ENCODE measurements at regions not wholly inside any gene's neighbourhood (a gene's known extent, or its start where the extent isn't known, plus 50 kb on each side); places are given as distances from the start of the nearest gene placed in this dataset.

DNA sequence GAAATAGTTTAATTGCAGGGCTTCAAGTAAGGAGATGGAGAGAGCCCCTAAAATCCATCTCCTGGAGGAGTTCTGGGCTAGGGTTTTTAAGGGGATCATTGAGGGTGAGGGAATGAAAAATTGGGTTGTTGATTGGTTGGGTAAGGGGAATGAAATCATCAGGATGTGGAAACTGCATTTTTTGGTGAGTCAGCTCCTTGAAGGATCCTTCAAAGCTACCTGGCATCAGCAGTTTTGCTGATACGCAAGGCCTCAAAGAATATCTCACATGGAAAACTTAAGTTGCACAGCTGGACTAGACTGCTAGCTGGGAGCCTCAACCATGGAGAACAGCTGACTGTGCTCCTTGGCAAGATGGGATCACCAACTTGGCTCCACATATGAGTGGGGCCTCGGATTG, 136.7 kb downstream of the FGF10 start:
- Histone ChIP-seq H3K27me3 (ENCODE audit: insufficient read depth, insufficient read length) (no peaks in the 10 kb centered on the region), H3K36me3 (ENCODE audit: insufficient read depth, insufficient read length, low read length) (no peaks in the 10 kb centered on the region), H3K4me3 (ENCODE audit: insufficient read length, low read depth) (no peak overlapping the region), H3K9ac (ENCODE audit: insufficient read length, low read depth) (no peak overlapping the region), H3K9me3 (ENCODE audit: insufficient read depth, low read length) (no peaks in the 10 kb centered on the region), H3K4me1 (ENCODE audit: insufficient read depth, insufficient read length) (no peaks in the 10 kb centered on the region)
- DNase-seq (ENCODE audit: low read depth, low spot score), result no peak
- no peak for TF ChIP-seq SUZ12 (IDR thresholded peaks at IDR 0.05; ENCODE audit: extremely low read depth, insufficient read depth, insufficient read length)
- no peak for TF ChIP-seq ZNF274 (IDR thresholded peaks at IDR 0.05; ENCODE audit: low read depth, low read length)
- TF ChIP-seq YY1 (IDR thresholded peaks at IDR 0.05; ENCODE audit: insufficient read depth, insufficient read length), result no peak

- Histone ChIP-seq H3K9me3 (ENCODE audit: insufficient read depth, low read length) (no peaks in the 10 kb centered on the region), H3K4me3 (ENCODE audit: insufficient read length, low read depth) (no peak overlapping the region), H3K4me1 (ENCODE audit: insufficient read depth, insufficient read length) (no peaks in the 10 kb centered on the region), H3K27me3 (ENCODE audit: insufficient read depth, insufficient read length) (no peaks in the 10 kb centered on the region), H3K36me3 (ENCODE audit: insufficient read depth, insufficient read length, low read length) (no peaks in the 10 kb centered on the region), H3K9ac (ENCODE audit: insufficient read length, low read depth) (no peak overlapping the region)
- TF ChIP-seq SUZ12 (IDR thresholded peaks at IDR 0.05; ENCODE audit: extremely low read depth, insufficient read depth, insufficient read length) (no peak), ZNF274 (IDR thresholded peaks at IDR 0.05; ENCODE audit: low read depth, low read length) (no peak), YY1 (IDR thresholded peaks at IDR 0.05; ENCODE audit: insufficient read depth, insufficient read length) (no peak)
- no peak for DNase-seq (ENCODE audit: low read depth, low spot score)
Observed at GRCh38 chr5:44246986-44247385, 142.2 kb downstream of the FGF10 start.

DNA sequence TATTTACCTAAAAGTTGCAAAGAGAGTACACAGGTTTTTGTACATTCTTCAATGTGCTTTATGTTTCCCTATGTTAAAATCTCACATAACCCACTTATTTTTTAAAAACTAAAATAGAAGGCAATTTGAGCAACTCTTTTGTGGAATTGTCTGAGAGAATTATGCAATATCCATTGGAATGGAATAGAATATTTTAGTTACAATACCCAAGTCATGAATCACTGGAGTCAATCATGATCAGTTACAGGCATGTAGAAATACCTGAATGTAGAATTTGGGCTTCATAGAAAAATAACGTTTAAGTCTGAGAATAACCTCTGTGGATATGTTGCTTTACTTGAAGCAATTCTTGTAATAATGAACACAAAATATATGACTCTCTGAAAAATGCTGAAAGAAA, 143.3 kb downstream of the FGF10 start:
- Histone ChIP-seq H3K9me3 (ENCODE audit: insufficient read depth, low read length) (no peaks in the 10 kb centered on the region), H3K27me3 (ENCODE audit: insufficient read depth, insufficient read length) (no peaks in the 10 kb centered on the region), H3K36me3 (ENCODE audit: insufficient read depth, insufficient read length, low read length) (no peaks in the 10 kb centered on the region), H3K9ac (ENCODE audit: insufficient read length, low read depth) (no peak overlapping the region), H3K4me1 (ENCODE audit: insufficient read depth, insufficient read length) (no peaks in the 10 kb centered on the region), H3K4me3 (ENCODE audit: insufficient read length, low read depth) (no peak overlapping the region)
- DNase-seq (ENCODE audit: low read depth, low spot score), result no peak
- no peak for TF ChIP-seq ZNF274 (IDR thresholded peaks at IDR 0.05; ENCODE audit: low read depth, low read length)
- no peak for TF ChIP-seq SUZ12 (IDR thresholded peaks at IDR 0.05; ENCODE audit: extremely low read depth, insufficient read depth, insufficient read length)
- TF ChIP-seq YY1 (IDR thresholded peaks at IDR 0.05; ENCODE audit: insufficient read depth, insufficient read length), result no peak

- H3K27me3 ChIP-seq (ENCODE audit: insufficient read depth, insufficient read length), result no peaks in the 10 kb centered on the region
- TF ChIP-seq SUZ12 (IDR thresholded peaks at IDR 0.05; ENCODE audit: extremely low read depth, insufficient read depth, insufficient read length) (no peak), YY1 (IDR thresholded peaks at IDR 0.05; ENCODE audit: insufficient read depth, insufficient read length) (no peak), ZNF274 (IDR thresholded peaks at IDR 0.05; ENCODE audit: low read depth, low read length) (no peak)
- DNase-seq (ENCODE audit: low read depth, low spot score), result no peak
- H3K9ac ChIP-seq (ENCODE audit: insufficient read length, low read depth), result no peak overlapping the region
- H3K4me3 ChIP-seq (ENCODE audit: insufficient read length, low read depth), result no peak overlapping the region
- no peaks in the 10 kb centered on the region for H3K9me3 ChIP-seq (ENCODE audit: insufficient read depth, low read length)
- no peaks in the 10 kb centered on the region for H3K36me3 ChIP-seq (ENCODE audit: insufficient read depth, insufficient read length, low read length)
- no peaks in the 10 kb centered on the region for H3K4me1 ChIP-seq (ENCODE audit: insufficient read depth, insufficient read length)
Observed at GRCh38 chr5:44242791-44243190, 146.4 kb downstream of the FGF10 start.

- H3K4me1 ChIP-seq (ENCODE audit: insufficient read depth, insufficient read length), result no peaks in the 10 kb centered on the region
- H3K4me3 ChIP-seq (ENCODE audit: insufficient read length, low read depth), result no peak overlapping the region
- no peaks in the 10 kb centered on the region for H3K9me3 ChIP-seq (ENCODE audit: insufficient read depth, low read length)
- no peak for DNase-seq (ENCODE audit: low read depth, low spot score)
- H3K36me3 ChIP-seq (ENCODE audit: insufficient read depth, insufficient read length, low read length), result no peaks in the 10 kb centered on the region
- H3K9ac ChIP-seq (ENCODE audit: insufficient read length, low read depth), result no peak overlapping the region
- no peaks in the 10 kb centered on the region for H3K27me3 ChIP-seq (ENCODE audit: insufficient read depth, insufficient read length)
- TF ChIP-seq YY1 (IDR thresholded peaks at IDR 0.05; ENCODE audit: insufficient read depth, insufficient read length) (no peak), ZNF274 (IDR thresholded peaks at IDR 0.05; ENCODE audit: low read depth, low read length) (no peak), SUZ12 (IDR thresholded peaks at IDR 0.05; ENCODE audit: extremely low read depth, insufficient read depth, insufficient read length) (no peak)
Observed at GRCh38 chr5:44236040-44236439, 153.2 kb downstream of the FGF10 start.

GRCh38 chr5:44233691-44234090, 155.5 kb downstream of the FGF10 start:
- TF ChIP-seq YY1 (IDR thresholded peaks at IDR 0.05; ENCODE audit: insufficient read depth, insufficient read length), result no peak
- no peak for TF ChIP-seq SUZ12 (IDR thresholded peaks at IDR 0.05; ENCODE audit: extremely low read depth, insufficient read depth, insufficient read length)
- TF ChIP-seq ZNF274 (IDR thresholded peaks at IDR 0.05; ENCODE audit: low read depth, low read length), result no peak
- Histone ChIP-seq H3K9ac (ENCODE audit: insufficient read length, low read depth) (no peak overlapping the region), H3K27me3 (ENCODE audit: insufficient read depth, insufficient read length) (no peaks in the 10 kb centered on the region), H3K4me1 (ENCODE audit: insufficient read depth, insufficient read length) (no peaks in the 10 kb centered on the region), H3K4me3 (ENCODE audit: insufficient read length, low read depth) (no peak overlapping the region), H3K36me3 (ENCODE audit: insufficient read depth, insufficient read length, low read length) (no peaks in the 10 kb centered on the region), H3K9me3 (ENCODE audit: insufficient read depth, low read length) (no peaks in the 10 kb centered on the region)
- no peak for DNase-seq (ENCODE audit: low read depth, low spot score)

DNA sequence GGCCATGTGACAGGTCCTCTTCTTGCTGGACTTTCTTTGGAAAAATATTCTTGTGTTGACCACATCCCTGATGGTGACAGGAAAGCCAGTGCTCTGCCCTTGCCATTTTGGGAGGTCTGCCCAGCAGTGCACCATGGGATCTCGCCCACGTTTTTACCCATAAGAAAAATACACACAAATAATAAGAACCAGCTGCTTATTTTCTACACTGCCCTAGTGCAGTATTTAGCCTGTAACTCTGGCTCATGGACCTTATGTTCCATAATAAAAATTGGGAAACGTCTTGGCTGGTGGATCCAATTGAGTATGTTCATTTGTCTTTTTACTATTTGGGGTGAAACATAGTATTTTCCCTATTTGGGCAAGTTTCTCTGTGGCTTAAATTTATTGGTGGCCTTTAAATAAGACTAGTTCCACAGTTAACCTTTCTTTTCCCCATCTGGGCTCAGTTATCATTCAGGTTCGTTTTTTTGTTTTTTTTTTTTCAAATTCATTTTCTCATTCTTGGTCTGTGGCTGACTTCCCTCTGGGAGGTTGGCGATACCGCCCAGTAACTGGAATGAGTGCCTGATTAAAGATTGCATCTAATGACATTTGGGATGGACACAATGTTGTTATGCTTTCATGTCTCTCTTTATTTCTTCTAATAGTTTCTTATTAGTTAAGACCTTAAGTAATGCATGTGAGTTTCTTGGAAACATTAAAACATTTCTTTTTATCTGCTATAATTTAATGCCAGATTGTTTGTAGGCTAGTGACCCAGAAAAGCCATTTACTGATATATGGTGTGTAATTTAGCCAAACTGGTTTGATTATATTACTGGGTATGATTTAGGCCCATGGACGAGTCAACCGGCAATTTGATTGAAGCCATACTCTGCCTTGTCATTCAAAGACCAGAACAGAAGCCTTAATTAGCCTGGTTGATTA, 163.7 kb downstream of the FGF10 start:
- Histone ChIP-seq H3K4me3 (ENCODE audit: insufficient read length, low read depth) (no peak overlapping the region), H3K9me3 (ENCODE audit: insufficient read depth, low read length) (no peaks in the 10 kb centered on the region), H3K9ac (ENCODE audit: insufficient read length, low read depth) (no peak overlapping the region), H3K36me3 (ENCODE audit: insufficient read depth, insufficient read length, low read length) (no peaks in the 10 kb centered on the region), H3K27me3 (ENCODE audit: insufficient read depth, insufficient read length) (no peaks in the 10 kb centered on the region), H3K4me1 (ENCODE audit: insufficient read depth, insufficient read length) (no peaks in the 10 kb centered on the region)
- no peak for TF ChIP-seq YY1 (IDR thresholded peaks at IDR 0.05; ENCODE audit: insufficient read depth, insufficient read length)
- no peak for TF ChIP-seq ZNF274 (IDR thresholded peaks at IDR 0.05; ENCODE audit: low read depth, low read length)
- no peak for TF ChIP-seq SUZ12 (IDR thresholded peaks at IDR 0.05; ENCODE audit: extremely low read depth, insufficient read depth, insufficient read length)
- DNase-seq (ENCODE audit: low read depth, low spot score), result no peak

Data from NT2/D1 (cell line).